SJSA1 (cell line): ENCODE measurements at regions not wholly inside any gene's neighbourhood (a gene's known extent, or its start where the extent isn't known, plus 50 kb on each side); places are given as distances from the start of the nearest gene placed in this dataset.
A peak's percentile ranks its signal among the peaks of the same experiment; 100 is the strongest.
"Not testable (repeated sequence)": the region's sequence is repeated elsewhere in the genome, so short reads cannot be mapped to it uniquely, and the experiment has no call there.

ENCODE experiments used
- DNase-seq, 2 experiments: peaks; one replicate each; pipeline ENCODE4 v3.0.0-alpha.2; 2015 to 2020; ENCODE audit warnings: low spot score in 2 of 2, low read depth in 1 of 2
- H3K27ac ChIP-seq: fragments of 250-450 bp; sonication (Bioruptor Pico); 2 replicates; pipeline ENCODE4 v1.5.1; 2020; ENCODE audit warnings: mild to moderate bottlenecking, moderate library complexity
- H3K27me3 ChIP-seq: fragments of 250-450 bp; sonication (Bioruptor Pico); replicated peaks from 2 replicates; pipeline ENCODE4 v1.5.1; 2020; ENCODE audit warnings: mild to moderate bottlenecking, moderate library complexity
- H3K36me3 ChIP-seq: fragments of 250-450 bp; sonication (Bioruptor Pico); 2 replicates; pipeline ENCODE4 v1.5.1; 2020; ENCODE audit warnings: mild to moderate bottlenecking
- H3K4me1 ChIP-seq: fragments of 250-450 bp; sonication (Bioruptor Pico); replicated peaks from 2 replicates; pipeline ENCODE4 v1.6.1; 2021; ENCODE audit warnings: mild to moderate bottlenecking
- H3K4me3 ChIP-seq: fragments of 250-450 bp; sonication (Bioruptor Pico); 2 replicates; pipeline ENCODE4 v1.5.1; 2020; ENCODE audit warnings: mild to moderate bottlenecking
- H3K9me3 ChIP-seq: fragments of 250-450 bp; sonication (Bioruptor Pico); replicated peaks from 2 replicates; pipeline ENCODE4 v1.5.1; 2020; ENCODE audit warnings: mild to moderate bottlenecking

DNA sequence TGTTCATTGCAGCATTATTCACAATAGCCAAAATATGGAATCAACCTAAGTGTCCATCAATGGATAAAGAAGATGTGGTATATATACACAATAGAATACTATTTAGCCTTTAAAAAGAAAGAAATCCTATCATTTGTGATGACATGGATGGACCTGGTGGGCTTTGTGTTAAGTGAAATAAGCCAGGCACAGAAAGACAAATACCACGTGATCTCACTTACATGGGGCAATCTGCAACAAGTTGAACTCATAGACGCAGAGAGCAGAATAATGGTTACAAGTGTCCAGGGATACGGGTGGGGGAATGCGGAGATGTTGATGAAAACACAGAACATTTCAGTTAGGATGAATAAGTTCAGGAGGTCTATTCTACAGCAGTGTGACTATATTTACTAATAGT is 66.4 kb upstream of the ALDH1B1 start:
- DNase-seq: no peak
- no peak overlapping the region for H3K27ac ChIP-seq
- no peaks in the 10 kb centered on the region for H3K9me3 ChIP-seq
- no peaks in the 10 kb centered on the region for H3K4me1 ChIP-seq
- H3K27me3 ChIP-seq: no peaks in the 10 kb centered on the region
- H3K36me3 ChIP-seq: no peaks in the 10 kb centered on the region
- no peak overlapping the region for H3K4me3 ChIP-seq

- H3K4me1 ChIP-seq, H3K36me3 ChIP-seq, DNase-seq, H3K27me3 ChIP-seq, H3K9me3 ChIP-seq, H3K27ac ChIP-seq, H3K4me3 ChIP-seq: not testable (repeated sequence)
These were observed 68.3 kb upstream of the ALDH1B1 start for GRCh38 chr9:38324213-38324612.

DNA sequence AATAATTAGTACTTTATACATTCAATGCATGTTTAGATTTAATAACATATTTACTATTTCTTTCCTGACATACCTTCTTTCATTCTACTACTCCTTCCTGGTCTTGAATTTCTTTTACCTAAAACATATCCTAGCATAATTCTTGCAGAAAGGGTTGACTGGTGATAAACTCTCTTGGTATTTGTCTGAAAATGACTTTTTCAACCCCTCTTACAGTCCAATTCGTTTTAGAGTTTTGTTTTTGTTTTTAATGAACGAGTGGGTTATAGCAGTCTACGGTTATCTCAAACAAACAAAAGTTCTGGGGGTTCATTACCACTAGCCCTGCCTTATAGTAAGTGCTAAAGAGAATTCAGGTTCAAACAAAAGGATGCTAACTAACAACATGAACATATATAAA is 69.6 kb upstream of the ALDH1B1 start:
- Histone ChIP-seq H3K9me3 (no peaks in the 10 kb centered on the region), H3K27ac (no peak overlapping the region), H3K27me3 (no peaks in the 10 kb centered on the region), H3K4me3 (no peak overlapping the region), H3K36me3 (no peaks in the 10 kb centered on the region), H3K4me1 (0 out of 2 replicates have a peak, but pooled peaks cover 3% of the 10 kb centered on the region)
- DNase-seq: no peak

- Histone ChIP-seq H3K4me3 (no peak overlapping the region), H3K9me3 (no peaks in the 10 kb centered on the region), H3K36me3 (no peaks in the 10 kb centered on the region), H3K4me1 (0 out of 2 replicates have a peak, but pooled peaks cover 3% of the 10 kb centered on the region), H3K27me3 (no peaks in the 10 kb centered on the region), H3K27ac (no peak overlapping the region)
- no peak for DNase-seq
These were observed 72.9 kb upstream of the ALDH1B1 start for GRCh38 chr9:38319496-38320173.

- Histone ChIP-seq H3K4me3 (no peak overlapping the region), H3K4me1 (0 out of 2 replicates have a peak, but pooled peaks cover 3% of the 10 kb centered on the region), H3K36me3 (no peaks in the 10 kb centered on the region), H3K27ac (no peak overlapping the region), H3K9me3 (no peaks in the 10 kb centered on the region), H3K27me3 (no peaks in the 10 kb centered on the region)
- peak in 1 of 2 experiments; percentile 11 for DNase-seq
These were observed 73.6 kb upstream of the ALDH1B1 start for GRCh38 chr9:38318759-38319495.

DNA sequence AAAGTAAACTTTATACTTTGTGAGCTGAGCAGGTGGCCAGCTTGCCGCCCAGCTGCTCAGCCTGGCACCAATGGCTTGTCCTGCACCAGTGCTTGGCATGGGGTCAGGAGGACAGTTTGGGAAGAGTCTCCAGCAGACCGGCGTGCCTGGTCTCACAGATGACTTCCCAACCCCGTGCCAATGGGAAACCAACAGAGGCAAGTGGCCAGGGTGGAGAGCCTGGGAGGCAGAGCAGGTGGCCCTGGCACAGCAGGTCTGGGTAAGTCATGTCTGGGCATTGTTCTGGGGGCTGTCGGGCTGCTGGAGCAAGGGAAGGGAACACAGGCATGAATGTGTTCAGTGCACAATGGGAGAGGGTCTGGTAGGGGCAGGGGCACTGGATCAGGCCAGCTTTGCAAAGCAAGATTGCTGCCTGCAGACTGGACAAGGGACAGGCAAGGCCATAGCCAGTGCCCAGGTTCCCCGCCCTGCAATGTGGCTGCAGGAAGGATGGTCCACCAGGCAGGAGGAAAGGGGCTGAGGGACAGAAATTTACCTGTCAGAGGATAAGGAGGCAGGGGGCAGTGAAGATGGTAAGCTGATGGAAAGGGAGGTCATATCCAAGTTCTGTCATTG is 76.2 kb upstream of the ALDH1B1 start:
- H3K36me3 ChIP-seq: no peaks in the 10 kb centered on the region
- no peaks in the 10 kb centered on the region for H3K27me3 ChIP-seq
- DNase-seq: no peak
- no peak overlapping the region for H3K27ac ChIP-seq
- H3K4me1 ChIP-seq: 0 out of 2 replicates have a peak, but pooled peaks cover 3% of the 10 kb centered on the region
- no peak overlapping the region for H3K4me3 ChIP-seq
- no peaks in the 10 kb centered on the region for H3K9me3 ChIP-seq

- Histone ChIP-seq H3K27me3 (no peaks in the 10 kb centered on the region), H3K36me3 (no peaks in the 10 kb centered on the region), H3K9me3 (no peaks in the 10 kb centered on the region), H3K4me1 (peaks cover 10% of the 10 kb centered on the region; the same call in 1 of the 2 replicates), H3K4me3 (no peak overlapping the region), H3K27ac (no peak overlapping the region)
- no peak for DNase-seq
These were observed 77.4 kb upstream of the ALDH1B1 start for GRCh38 chr9:38315085-38315595.

DNA sequence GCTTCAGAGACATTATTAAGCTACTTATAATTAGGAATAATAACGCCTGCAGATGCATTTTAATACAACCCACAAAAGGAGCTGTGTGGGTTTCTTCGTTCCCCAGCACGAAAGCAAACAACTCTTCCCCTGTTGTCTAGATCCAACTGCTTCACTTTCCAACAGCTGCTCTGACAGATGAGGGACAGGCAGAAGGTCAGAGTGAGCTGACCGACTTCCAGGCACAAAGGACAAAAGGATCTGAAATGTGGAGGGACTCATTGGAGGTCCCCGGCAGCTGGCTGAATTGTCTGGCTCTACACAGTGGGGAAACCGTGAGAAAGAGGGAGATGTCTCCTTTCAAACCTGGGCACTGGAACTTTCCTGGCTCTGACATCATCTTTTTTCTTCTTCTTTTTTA is 79.1 kb upstream of the ALDH1B1 start:
- Histone ChIP-seq H3K9me3 (no peaks in the 10 kb centered on the region), H3K36me3 (no peaks in the 10 kb centered on the region), H3K4me1 (peaks cover 11% of the 10 kb centered on the region), H3K27me3 (no peaks in the 10 kb centered on the region), H3K27ac (no peak overlapping the region), H3K4me3 (no peak overlapping the region)
- no peak for DNase-seq

DNA sequence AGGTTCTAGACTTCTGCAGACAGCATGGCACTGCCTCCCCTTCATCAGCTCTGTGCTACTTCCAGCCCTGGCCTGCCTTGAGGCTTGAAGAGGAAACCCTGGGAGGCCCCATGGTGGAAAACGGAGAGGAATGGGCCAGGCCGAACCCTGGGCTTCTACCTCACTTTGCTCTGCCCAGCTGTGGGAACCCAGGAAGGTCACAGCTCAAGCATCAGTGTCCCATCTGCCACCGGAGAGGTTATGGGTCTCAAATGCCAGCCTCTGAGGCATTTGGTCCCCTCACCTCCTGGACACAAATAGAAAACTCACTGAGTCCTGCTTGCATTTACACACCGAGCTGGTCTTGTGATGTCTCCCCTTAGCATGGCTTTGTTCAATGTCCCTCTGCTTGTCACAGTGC is 80.1 kb upstream of the ALDH1B1 start:
- Histone ChIP-seq H3K9me3 (no peaks in the 10 kb centered on the region), H3K4me1 (peaks cover 11% of the 10 kb centered on the region), H3K36me3 (no peaks in the 10 kb centered on the region), H3K27me3 (no peaks in the 10 kb centered on the region), H3K27ac (no peak overlapping the region), H3K4me3 (no peak overlapping the region)
- no peak for DNase-seq

GRCh38 chr9:38311382-38312270 is 80.9 kb upstream of the ALDH1B1 start:
- H3K4me1 ChIP-seq: peaks cover 11% of the 10 kb centered on the region
- no peaks in the 10 kb centered on the region for H3K27me3 ChIP-seq
- no peaks in the 10 kb centered on the region for H3K36me3 ChIP-seq
- no peak overlapping the region for H3K27ac ChIP-seq
- H3K4me3 ChIP-seq: no peak overlapping the region
- DNase-seq: no peak
- no peaks in the 10 kb centered on the region for H3K9me3 ChIP-seq

DNA sequence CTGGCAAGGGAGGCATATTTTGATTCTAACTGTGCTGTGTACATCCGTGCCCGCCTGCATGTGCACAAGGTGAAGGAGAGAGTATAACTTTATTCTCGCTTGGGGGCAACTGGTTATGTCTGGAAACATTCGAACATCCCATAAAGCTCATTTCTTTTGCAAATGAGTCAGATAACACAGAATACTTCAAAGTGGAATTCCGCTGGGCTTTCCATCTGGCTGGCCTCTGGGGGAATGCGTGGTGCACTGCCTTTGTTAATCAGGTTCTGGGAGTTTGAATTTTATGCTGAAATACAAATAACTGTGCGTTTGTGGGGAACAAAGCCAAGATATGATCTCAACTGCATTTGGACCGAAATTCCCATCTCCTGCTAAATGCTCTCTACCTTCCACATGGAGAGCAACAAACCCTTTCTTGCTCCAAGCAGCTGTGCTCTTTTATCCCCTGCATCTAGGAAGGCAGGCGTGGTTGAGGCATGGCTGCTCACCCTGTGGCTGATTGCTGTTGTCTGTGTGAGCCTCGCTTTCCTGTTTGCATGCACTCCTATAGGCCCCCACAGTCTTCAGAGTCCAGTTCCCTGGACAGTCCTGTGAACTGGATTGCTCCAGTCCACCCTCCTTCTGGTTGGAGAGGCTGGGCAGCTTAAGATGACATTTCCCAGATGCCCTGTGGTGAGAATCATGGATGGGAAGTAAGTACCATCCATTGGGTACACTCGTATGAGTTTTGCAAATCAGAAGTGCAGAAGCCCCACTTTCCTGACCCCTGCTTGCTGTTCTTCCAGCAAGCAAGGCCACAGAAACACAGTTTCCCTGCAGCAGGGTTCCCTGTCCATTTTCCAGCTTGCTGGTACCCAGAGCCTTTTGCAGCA is 82.9 kb upstream of the ALDH1B1 start:
- Histone ChIP-seq H3K4me3 (no peak overlapping the region), H3K36me3 (no peaks in the 10 kb centered on the region), H3K9me3 (no peaks in the 10 kb centered on the region), H3K4me1 (peaks cover 11% of the 10 kb centered on the region), H3K27me3 (no peaks in the 10 kb centered on the region), H3K27ac (no peak overlapping the region)
- DNase-seq: no peak

DNA sequence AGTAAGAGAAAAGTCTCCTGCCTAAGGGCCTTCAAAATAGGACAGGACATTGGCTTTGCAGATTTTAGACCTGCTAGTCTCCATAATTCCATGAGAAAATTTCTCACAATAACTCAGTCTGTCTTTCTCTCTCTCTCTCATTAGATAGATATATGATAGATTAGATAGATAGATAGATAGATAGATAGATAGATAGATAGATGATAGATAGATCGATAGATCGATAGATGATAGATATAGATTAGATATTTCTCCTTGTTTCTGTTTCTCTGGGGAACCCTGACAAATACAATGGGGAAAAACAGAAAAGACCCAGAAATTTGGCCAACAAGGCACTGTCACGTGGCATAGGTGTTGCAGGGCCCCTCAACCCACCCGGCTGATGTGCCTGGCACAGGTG is 84.4 kb upstream of the ALDH1B1 start:
- H3K4me1 ChIP-seq: peaks cover 11% of the 10 kb centered on the region
- no peak overlapping the region for H3K4me3 ChIP-seq
- H3K9me3 ChIP-seq: no peaks in the 10 kb centered on the region
- no peak overlapping the region for H3K27ac ChIP-seq
- no peak for DNase-seq
- no peaks in the 10 kb centered on the region for H3K27me3 ChIP-seq
- H3K36me3 ChIP-seq: no peaks in the 10 kb centered on the region

GRCh38 chr9:38306899-38307298 is 85.6 kb upstream of the ALDH1B1 start:
- Histone ChIP-seq H3K36me3 (no peaks in the 10 kb centered on the region), H3K4me3 (no peak overlapping the region), H3K27me3 (no peaks in the 10 kb centered on the region), H3K4me1 (peaks cover 11% of the 10 kb centered on the region), H3K9me3 (no peaks in the 10 kb centered on the region), H3K27ac (no peak overlapping the region)
- DNase-seq: no peak
